ENCODE measurements at regions not wholly inside any gene's neighbourhood (a gene's known extent, or its start where the extent isn't known, plus 50 kb on each side); places are given as distances from the start of the nearest gene placed in this dataset.

DNA sequence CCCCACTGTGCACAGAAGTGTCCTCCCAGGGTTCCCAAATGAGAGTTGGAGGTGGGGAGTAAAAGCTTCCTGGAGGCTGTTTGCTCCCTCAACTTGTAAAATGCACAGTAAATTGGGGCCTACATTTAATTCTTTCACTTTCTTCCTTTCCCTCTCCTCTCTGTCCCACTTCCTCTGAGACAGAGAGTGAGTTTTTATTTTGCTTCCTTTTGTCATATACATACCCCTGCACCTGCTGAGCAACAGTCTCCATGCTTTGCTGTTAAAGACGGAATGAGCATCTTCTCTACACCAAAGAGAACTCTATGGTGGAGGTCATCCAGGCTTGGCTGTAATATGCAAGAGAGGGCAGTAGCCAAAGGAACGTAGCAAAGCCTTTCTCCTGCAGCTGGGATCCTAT, 79.3 kb upstream of the VAV3 start:
- TF ChIP-seq, protein P1, sequence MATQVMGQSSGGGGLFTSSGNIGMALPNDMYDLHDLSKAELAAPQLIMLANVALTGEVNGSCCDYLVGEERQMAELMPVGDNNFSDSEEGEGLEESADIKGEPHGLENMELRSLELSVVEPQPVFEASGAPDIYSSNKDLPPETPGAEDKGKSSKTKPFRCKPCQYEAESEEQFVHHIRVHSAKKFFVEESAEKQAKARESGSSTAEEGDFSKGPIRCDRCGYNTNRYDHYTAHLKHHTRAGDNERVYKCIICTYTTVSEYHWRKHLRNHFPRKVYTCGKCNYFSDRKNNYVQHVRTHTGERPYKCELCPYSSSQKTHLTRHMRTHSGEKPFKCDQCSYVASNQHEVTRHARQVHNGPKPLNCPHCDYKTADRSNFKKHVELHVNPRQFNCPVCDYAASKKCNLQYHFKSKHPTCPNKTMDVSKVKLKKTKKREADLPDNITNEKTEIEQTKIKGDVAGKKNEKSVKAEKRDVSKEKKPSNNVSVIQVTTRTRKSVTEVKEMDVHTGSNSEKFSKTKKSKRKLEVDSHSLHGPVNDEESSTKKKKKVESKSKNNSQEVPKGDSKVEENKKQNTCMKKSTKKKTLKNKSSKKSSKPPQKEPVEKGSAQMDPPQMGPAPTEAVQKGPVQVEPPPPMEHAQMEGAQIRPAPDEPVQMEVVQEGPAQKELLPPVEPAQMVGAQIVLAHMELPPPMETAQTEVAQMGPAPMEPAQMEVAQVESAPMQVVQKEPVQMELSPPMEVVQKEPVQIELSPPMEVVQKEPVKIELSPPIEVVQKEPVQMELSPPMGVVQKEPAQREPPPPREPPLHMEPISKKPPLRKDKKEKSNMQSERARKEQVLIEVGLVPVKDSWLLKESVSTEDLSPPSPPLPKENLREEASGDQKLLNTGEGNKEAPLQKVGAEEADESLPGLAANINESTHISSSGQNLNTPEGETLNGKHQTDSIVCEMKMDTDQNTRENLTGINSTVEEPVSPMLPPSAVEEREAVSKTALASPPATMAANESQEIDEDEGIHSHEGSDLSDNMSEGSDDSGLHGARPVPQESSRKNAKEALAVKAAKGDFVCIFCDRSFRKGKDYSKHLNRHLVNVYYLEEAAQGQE (IDR thresholded peaks at IDR 0.05; ENCODE audit: unreplicated experiment) = no peak
- TF ChIP-seq, protein P2, sequence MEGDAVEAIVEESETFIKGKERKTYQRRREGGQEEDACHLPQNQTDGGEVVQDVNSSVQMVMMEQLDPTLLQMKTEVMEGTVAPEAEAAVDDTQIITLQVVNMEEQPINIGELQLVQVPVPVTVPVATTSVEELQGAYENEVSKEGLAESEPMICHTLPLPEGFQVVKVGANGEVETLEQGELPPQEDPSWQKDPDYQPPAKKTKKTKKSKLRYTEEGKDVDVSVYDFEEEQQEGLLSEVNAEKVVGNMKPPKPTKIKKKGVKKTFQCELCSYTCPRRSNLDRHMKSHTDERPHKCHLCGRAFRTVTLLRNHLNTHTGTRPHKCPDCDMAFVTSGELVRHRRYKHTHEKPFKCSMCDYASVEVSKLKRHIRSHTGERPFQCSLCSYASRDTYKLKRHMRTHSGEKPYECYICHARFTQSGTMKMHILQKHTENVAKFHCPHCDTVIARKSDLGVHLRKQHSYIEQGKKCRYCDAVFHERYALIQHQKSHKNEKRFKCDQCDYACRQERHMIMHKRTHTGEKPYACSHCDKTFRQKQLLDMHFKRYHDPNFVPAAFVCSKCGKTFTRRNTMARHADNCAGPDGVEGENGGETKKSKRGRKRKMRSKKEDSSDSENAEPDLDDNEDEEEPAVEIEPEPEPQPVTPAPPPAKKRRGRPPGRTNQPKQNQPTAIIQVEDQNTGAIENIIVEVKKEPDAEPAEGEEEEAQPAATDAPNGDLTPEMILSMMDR (conservative IDR thresholded peaks at IDR 0.05; ENCODE audit: low read depth in 2 of 2) = no peak
- TF ChIP-seq POLR2AphosphoS5 (IDR thresholded peaks at IDR 0.05; ENCODE audit: low read depth) = no peak
- TF ChIP-seq CREB1 (CRISPR knock-in tag; IDR thresholded peaks at IDR 0.05; ENCODE audit: low read depth) = no peak
- no peak for TF ChIP-seq EZH2 (IDR thresholded peaks at IDR 0.05; ENCODE audit: low read depth, unreplicated experiment)

Data from GM23338 (cell line).